ENCODE measurements at regions not wholly inside any gene's neighbourhood (a gene's known extent, or its start where the extent isn't known, plus 50 kb on each side); places are given as distances from the start of the nearest gene placed in this dataset.
"Not testable (repeated sequence)": the region's sequence is repeated elsewhere in the genome, so short reads cannot be mapped to it uniquely, and the experiment has no call there.

GRCh38 chr3:182331341-182331740 lies 462.0 kb upstream of the ATP11B start:
- no peaks in the 10 kb centered on the region for H3K27me3 ChIP-seq
- TF ChIP-seq CTCF (IDR thresholded peaks at IDR 0.05; ENCODE audit: low read depth, low read length), result no peak
- no peak for DNase-seq (ENCODE audit: low read depth in 1 of 2, low spot score in 1 of 2)
- H3K4me1 ChIP-seq (ENCODE audit: low read depth), result no peaks in the 10 kb centered on the region
- no peaks in the 10 kb centered on the region for H3K36me3 ChIP-seq
- no peak overlapping the region for H3K27ac ChIP-seq
- H3K9me3 ChIP-seq (ENCODE audit: low read depth), result no peaks in the 10 kb centered on the region
- H3K4me3 ChIP-seq, result no peak overlapping the region

- no peak overlapping the region for H3K27ac ChIP-seq
- DNase-seq (ENCODE audit: low read depth in 1 of 2, low spot score in 1 of 2), result no peak
- H3K36me3 ChIP-seq, result no peaks in the 10 kb centered on the region
- no peak for TF ChIP-seq CTCF (IDR thresholded peaks at IDR 0.05; ENCODE audit: low read depth, low read length)
- no peaks in the 10 kb centered on the region for H3K27me3 ChIP-seq
- H3K4me1 ChIP-seq (ENCODE audit: low read depth), result no peaks in the 10 kb centered on the region
- no peaks in the 10 kb centered on the region for H3K9me3 ChIP-seq (ENCODE audit: low read depth)
- no peak overlapping the region for H3K4me3 ChIP-seq
Observed at GRCh38 chr3:182342252-182342651, 451.1 kb upstream of the ATP11B start.

- DNase-seq (ENCODE audit: low read depth in 1 of 2, low spot score in 1 of 2); H3K27me3 ChIP-seq; H3K4me3 ChIP-seq; H3K36me3 ChIP-seq; H3K9me3 ChIP-seq (ENCODE audit: low read depth); H3K4me1 ChIP-seq (ENCODE audit: low read depth); H3K27ac ChIP-seq: not testable (repeated sequence)
Observed at GRCh38 chr3:182344026-182344425, 449.3 kb upstream of the ATP11B start.

GRCh38 chr3:182349051-182349450 lies 444.3 kb upstream of the ATP11B start:
- no peaks in the 10 kb centered on the region for H3K4me1 ChIP-seq (ENCODE audit: low read depth)
- no peak overlapping the region for H3K4me3 ChIP-seq
- no peak for DNase-seq (ENCODE audit: low read depth in 1 of 2, low spot score in 1 of 2)
- no peaks in the 10 kb centered on the region for H3K36me3 ChIP-seq
- no peak for TF ChIP-seq CTCF (IDR thresholded peaks at IDR 0.05; ENCODE audit: low read depth, low read length)
- no peaks in the 10 kb centered on the region for H3K27me3 ChIP-seq
- no peak overlapping the region for H3K27ac ChIP-seq
- H3K9me3 ChIP-seq (ENCODE audit: low read depth), result no peaks in the 10 kb centered on the region

- no peak overlapping the region for H3K4me3 ChIP-seq
- DNase-seq (ENCODE audit: low read depth in 1 of 2, low spot score in 1 of 2), result no peak
- TF ChIP-seq CTCF (IDR thresholded peaks at IDR 0.05; ENCODE audit: low read depth, low read length), result no peak
- no peaks in the 10 kb centered on the region for H3K4me1 ChIP-seq (ENCODE audit: low read depth)
- no peaks in the 10 kb centered on the region for H3K36me3 ChIP-seq
- H3K9me3 ChIP-seq (ENCODE audit: low read depth), result no peaks in the 10 kb centered on the region
- no peaks in the 10 kb centered on the region for H3K27me3 ChIP-seq
- H3K27ac ChIP-seq, result no peak overlapping the region
Observed at GRCh38 chr3:182349951-182350517, 443.3 kb upstream of the ATP11B start.

GRCh38 chr3:182357928-182358327 lies 435.4 kb upstream of the ATP11B start:
- H3K27ac ChIP-seq, result no peak overlapping the region
- no peaks in the 10 kb centered on the region for H3K36me3 ChIP-seq
- no peaks in the 10 kb centered on the region for H3K27me3 ChIP-seq
- TF ChIP-seq CTCF (IDR thresholded peaks at IDR 0.05; ENCODE audit: low read depth, low read length), result no peak
- no peak for DNase-seq (ENCODE audit: low read depth in 1 of 2, low spot score in 1 of 2)
- H3K4me3 ChIP-seq, result no peak overlapping the region
- H3K9me3 ChIP-seq (ENCODE audit: low read depth), result no peaks in the 10 kb centered on the region
- no peaks in the 10 kb centered on the region for H3K4me1 ChIP-seq (ENCODE audit: low read depth)
